RPMI7951 (cell line): ENCODE measurements at regions not wholly inside any gene's neighbourhood (a gene's known extent, or its start where the extent isn't known, plus 50 kb on each side); places are given as distances from the start of the nearest gene placed in this dataset.
"Not testable (repeated sequence)": the region's sequence is repeated elsewhere in the genome, so short reads cannot be mapped to it uniquely, and the experiment has no call there.

ENCODE experiments used
- DNase-seq: peaks from one replicate; pipeline ENCODE4 v3.0.0-alpha.2; 2012; ENCODE audit warnings: low read depth

DNA sequence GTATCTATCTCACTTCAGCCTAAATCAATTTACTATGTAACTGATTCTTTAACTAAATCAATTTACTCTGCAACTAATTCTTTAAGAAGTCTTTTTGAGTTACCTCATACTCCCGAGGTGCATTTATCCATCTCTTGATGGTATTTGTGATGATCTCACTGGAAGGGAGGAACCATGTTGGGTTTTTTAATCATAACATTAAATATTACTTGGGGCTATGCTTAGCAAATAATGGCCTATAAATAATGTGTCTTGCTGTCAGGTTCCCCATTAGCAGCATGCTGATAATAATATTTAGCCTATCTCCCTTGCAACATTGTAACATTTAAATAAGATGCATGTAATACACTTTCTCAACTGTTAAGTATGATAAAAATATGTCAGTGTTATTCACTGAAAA, 411.3 kb downstream of the SLITRK1 start:
- no peak for DNase-seq

- DNase-seq: no peak
These were observed 412.0 kb downstream of the SLITRK1 start for GRCh38 chr13:83470133-83470797.

GRCh38 chr13:83453723-83454122, 428.6 kb downstream of the SLITRK1 start:
- no peak for DNase-seq

DNA sequence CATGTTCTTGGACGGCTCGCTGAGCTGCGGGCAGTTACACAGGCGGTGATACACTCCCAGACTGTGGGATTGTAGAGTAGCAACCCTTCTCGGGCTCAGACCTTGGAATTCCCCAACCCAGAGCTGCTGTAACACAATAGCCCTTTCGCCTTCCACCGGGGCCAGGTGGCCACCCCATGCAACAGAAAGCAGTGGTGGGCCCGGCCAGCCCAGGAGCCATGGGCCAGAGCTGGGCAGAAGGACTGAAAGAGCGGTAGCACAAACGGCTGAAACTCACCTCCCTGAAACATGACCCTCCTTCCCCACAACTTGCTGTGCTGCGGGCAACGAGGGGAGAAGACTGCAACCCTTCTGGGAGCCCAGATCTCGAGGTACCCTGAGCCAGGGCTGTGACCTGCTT, 429.0 kb downstream of the SLITRK1 start:
- DNase-seq: no peak

- DNase-seq: no peak
These were observed 429.9 kb downstream of the SLITRK1 start for GRCh38 chr13:83452292-83452950.

- no peak for DNase-seq
These were observed 431.7 kb downstream of the SLITRK1 start for GRCh38 chr13:83450591-83450990.

DNA sequence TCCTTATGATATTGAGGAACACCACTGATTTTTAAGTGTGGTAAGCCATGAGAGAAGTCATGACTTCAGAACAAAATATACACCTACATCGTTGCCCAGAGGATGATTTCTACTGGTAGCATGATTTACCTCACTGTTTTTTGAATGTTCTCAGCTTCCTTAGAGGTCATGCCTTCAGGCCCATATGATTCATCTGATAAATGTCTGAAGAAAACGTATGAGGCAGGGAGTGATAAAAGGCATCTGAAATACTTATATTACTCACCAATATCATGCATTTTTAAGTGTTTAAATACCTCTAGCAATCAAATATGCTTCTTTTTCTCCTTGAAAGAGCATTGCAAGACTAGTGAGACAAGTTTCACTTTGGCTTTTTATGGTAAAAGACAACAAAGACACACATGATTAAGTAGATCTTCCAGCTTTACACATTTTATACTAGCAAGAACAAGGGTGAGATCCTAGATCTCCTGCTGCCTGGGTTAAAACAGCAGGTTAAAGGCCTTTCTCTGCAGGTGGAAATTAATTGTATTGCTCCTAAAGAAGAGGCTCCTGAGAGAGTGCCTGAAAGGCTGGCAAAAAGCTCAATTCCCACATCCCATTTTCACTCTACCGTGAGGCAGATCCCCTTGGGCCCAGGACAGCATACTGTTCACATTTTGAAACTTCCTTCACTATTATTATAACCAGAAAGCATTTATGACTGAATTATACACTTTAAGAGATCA, 432.4 kb downstream of the SLITRK1 start:
- peak; percentile 14 for DNase-seq

DNA sequence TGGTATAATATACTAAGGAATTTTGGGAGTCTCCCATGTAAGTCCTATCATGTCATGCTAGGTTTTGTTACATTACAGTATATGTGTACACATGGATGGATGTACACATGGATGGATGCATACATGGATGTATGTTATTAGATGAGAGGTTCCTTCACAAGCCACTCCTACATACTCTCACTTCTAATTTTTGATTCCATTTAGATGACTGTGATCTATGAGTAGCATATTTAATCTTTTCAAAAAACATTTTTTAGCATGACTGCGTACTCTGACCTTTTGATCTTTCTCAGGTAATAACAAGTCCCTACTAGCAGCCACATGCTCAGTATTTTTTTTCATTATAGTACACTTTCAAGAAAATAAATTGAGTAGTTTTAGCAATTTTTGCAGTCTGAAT, 441.8 kb downstream of the SLITRK1 start:
- DNase-seq: no peak

- DNase-seq: not testable (repeated sequence)
These were observed 442.8 kb downstream of the SLITRK1 start for GRCh38 chr13:83439464-83439863.

DNA sequence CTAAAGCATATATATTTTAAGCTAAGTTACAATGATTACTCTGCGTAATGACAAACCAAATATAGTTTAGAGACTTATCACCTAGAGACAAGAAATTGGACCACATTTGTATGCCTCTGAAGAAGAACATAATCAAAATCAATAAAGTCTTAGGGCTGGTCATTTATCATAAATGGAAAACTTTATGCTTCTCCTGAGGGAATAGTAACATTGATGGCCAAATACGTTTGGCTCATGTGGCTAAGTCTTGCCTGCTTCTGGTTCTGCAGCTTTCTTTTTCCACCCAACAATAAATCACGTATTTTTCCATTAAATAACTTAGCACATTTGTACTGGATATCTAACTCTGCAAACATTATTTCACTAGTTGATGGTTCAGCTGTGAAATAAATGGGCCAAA, 458.4 kb downstream of the SLITRK1 start:
- no peak for DNase-seq

GRCh38 chr13:83423381-83423780, 458.9 kb downstream of the SLITRK1 start:
- DNase-seq: no peak

DNA sequence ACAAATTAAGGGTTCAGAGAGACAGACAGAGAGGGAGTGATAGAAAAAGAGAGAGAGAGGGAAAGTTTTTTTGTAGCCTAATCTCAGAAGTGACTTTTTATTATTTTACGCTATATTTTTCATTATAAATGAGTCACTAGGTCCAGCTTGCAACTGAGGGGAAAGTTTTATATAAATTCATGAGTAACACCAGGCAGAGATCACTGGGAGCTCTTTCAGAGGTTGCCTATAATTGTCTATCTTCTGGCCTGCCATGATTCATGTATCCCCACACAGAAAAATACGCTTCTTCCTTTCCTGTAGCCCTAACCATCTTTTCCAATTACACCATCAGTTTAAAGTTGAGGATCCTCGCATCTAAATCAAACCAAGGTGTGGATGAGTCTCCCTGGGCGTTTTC, 467.9 kb downstream of the SLITRK1 start:
- no peak for DNase-seq

DNA sequence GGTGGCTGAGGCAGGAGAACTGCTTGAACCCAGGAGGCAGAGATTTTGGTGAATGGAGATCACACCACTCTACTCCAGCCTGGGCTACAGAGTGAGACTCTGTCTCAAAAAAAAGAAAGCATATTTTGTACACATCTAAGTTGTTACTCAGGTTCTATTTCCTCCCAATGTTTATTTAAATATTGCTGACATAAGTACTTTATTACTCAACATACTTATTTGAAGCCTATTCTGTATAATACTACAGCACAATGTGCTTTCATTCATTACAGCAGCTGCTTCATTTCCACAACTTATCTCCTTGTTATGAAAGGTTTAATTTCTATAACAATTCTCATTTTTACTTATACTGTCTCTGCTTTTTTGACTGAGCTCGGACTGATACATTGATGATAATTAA, 495.7 kb downstream of the SLITRK1 start:
- DNase-seq: no peak

GRCh38 chr13:83378908-83379307, 503.4 kb downstream of the SLITRK1 start:
- no peak for DNase-seq

DNA sequence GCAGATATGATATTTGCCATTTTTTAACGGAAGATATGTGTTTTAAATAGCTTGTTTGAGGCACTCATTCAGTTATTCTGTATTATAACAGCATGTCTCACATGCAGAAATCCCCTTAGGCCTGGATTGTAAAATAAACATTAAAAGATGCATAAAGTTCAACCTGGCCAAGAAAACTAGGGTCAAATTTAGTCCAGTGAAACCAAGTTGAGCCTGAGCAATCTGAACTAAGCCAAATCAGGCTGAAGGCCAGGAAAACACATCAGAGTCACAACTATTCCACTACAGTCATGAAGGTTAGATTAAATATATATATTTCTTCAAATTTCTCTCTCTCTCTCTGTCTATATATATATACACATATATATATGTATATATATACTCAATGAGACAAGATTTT, 504.8 kb downstream of the SLITRK1 start:
- no peak for DNase-seq

DNA sequence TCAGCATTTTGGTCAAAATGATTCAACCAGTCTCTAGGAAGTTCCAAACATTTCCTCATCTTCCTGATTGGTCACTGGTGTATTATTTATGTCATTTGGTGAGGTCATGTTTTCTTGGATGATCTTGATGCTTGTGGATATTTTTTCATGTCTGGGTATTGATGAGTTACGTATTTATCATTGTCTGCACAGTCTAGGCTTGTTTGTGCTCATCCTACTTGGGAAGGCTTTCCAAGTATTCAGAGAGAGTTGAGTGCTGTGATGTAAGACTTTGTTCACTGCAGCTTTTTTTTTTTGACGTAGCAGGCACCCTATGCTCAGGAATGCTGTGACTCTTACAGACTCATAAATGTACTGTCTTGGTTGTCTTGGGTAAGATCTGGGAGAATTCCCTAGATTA, 509.5 kb downstream of the SLITRK1 start:
- DNase-seq: no peak

- no peak for DNase-seq
These were observed 516.6 kb downstream of the SLITRK1 start for GRCh38 chr13:83365723-83366122.

- DNase-seq: no peak
These were observed 527.2 kb downstream of the SLITRK1 start for GRCh38 chr13:83355041-83355440.

DNA sequence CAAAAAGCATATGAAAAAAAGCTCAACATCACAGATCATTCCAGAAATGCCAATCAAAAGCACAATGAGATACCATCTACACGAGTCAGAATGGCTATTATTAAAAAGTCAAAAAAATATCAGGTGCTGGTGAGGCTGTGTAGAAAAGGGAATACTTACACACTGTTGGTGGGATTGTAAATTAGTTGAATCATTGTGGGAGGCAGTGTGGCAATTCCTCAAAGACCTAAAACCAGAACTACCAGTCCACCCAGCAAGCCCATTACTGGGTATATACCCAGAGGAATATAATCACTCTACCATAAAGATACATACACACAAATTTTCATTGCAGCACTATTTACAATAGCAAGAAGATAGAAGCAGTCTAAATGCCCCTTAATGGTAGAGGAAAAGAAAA, 529.9 kb downstream of the SLITRK1 start:
- DNase-seq: no peak

- peak; percentile 0 for DNase-seq
These were observed 531.7 kb downstream of the SLITRK1 start for GRCh38 chr13:83350569-83350968.

DNA sequence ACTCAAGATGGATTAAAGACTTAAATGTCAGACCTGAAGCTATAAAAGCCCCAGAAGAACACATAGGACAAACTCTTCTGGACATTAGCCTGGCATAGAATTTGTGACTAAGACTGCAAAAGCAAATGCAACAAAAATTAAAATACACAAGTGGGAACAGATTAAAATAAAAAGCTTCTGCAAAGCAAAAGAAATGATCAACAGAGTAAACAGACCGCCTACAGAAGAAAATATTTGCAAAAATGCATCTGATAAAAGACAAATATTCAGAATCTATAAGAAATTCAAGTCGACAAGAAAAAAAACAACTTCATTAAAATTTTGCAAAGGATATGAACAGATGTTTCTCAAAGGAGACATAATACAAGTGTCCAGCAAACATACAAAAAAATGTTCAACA, 537.8 kb downstream of the SLITRK1 start:
- no peak for DNase-seq

GRCh38 chr13:83340170-83340569, 542.1 kb downstream of the SLITRK1 start:
- no peak for DNase-seq
